IPS DF 6.9 (cell line): ENCODE measurements at regions not wholly inside any gene's neighbourhood (a gene's known extent, or its start where the extent isn't known, plus 50 kb on each side); places are given as distances from the start of the nearest gene placed in this dataset.

ENCODE experiments used
- DNase-seq: peaks from one replicate; pipeline ENCODE4 v3.0.0-alpha.2; 2013; ENCODE audit warnings: low read depth, low spot score
- H3K27ac ChIP-seq: one replicate; pipeline ENCODE4 v1.5.1; 2013; ENCODE audit warnings: low read length, control low read depth
- H3K27me3 ChIP-seq: 2 replicates; pipeline ENCODE4 v1.6.1; 2013; ENCODE audit warnings: mild to moderate bottlenecking, low read length; ENCODE audit not compliant: control insufficient read depth, insufficient read depth
- H3K36me3 ChIP-seq: 2 replicates; pipeline ENCODE4 v1.6.1; 2013; ENCODE audit warnings: low read length; ENCODE audit not compliant: control insufficient read depth, insufficient read depth
- H3K4me1 ChIP-seq: 2 replicates; pipeline ENCODE4 v1.6.1; 2013; ENCODE audit warnings: low read length; ENCODE audit not compliant: control insufficient read depth, insufficient read depth
- H3K4me3 ChIP-seq: 2 replicates; pipeline ENCODE4 v1.5.1; 2013; ENCODE audit warnings: mild to moderate bottlenecking, low read length
- H3K9me3 ChIP-seq: 2 replicates; pipeline ENCODE4 v1.6.1; 2013; ENCODE audit warnings: low read length, inconsistent platforms; ENCODE audit not compliant: control insufficient read depth, insufficient read depth
- WGBS: extraction: QIAGEN DNeasy Blood & Tissue Kit; methylation state at CpG from one replicate; pipeline ENCODE4 v1.1.7; 2013; ENCODE audit warnings: mixed read lengths, missing lambda C conversion rate; ENCODE audit not compliant: insufficient read length, insufficient coverage; 5-methylcytosine and 5-hydroxymethylcytosine counted together

GRCh38 chr18:55064073-55064472, 104.8 kb upstream of the CCDC68 start:
- H3K9me3 ChIP-seq: no peaks in the 10 kb centered on the region
- no CpG with 5 or more reads among the region's 4 CpGs for WGBS
- H3K27ac ChIP-seq: no peak overlapping the region
- DNase-seq: no peak
- no peaks in the 10 kb centered on the region for H3K27me3 ChIP-seq
- H3K36me3 ChIP-seq: no peaks in the 10 kb centered on the region
- H3K4me3 ChIP-seq: no peak overlapping the region
- H3K4me1 ChIP-seq: no peaks in the 10 kb centered on the region

- DNase-seq: no peak
- no peaks in the 10 kb centered on the region for H3K4me1 ChIP-seq
- no CpG with 5 or more reads among the region's 24 CpGs for WGBS
These were observed 95.0 kb upstream of the CCDC68 start for GRCh38 chr18:55054021-55054990.

GRCh38 chr18:55048892-55049291, 89.6 kb upstream of the CCDC68 start:
- H3K36me3 ChIP-seq: no peaks in the 10 kb centered on the region
- H3K27me3 ChIP-seq: no peaks in the 10 kb centered on the region
- H3K9me3 ChIP-seq: no peaks in the 10 kb centered on the region
- no peak overlapping the region for H3K27ac ChIP-seq
- WGBS: no CpG with 5 or more reads among the region's 3 CpGs
- H3K4me3 ChIP-seq: no peak overlapping the region
- no peak for DNase-seq
- H3K4me1 ChIP-seq: no peaks in the 10 kb centered on the region

More at GRCh38 chr18:55054021-55054990, 95.0 kb upstream of the CCDC68 start:
- no peaks in the 10 kb centered on the region for H3K9me3 ChIP-seq
- no peaks in the 10 kb centered on the region for H3K27me3 ChIP-seq
- no peak overlapping the region for H3K4me3 ChIP-seq
- no peak overlapping the region for H3K27ac ChIP-seq
- H3K36me3 ChIP-seq: no peaks in the 10 kb centered on the region

DNA sequence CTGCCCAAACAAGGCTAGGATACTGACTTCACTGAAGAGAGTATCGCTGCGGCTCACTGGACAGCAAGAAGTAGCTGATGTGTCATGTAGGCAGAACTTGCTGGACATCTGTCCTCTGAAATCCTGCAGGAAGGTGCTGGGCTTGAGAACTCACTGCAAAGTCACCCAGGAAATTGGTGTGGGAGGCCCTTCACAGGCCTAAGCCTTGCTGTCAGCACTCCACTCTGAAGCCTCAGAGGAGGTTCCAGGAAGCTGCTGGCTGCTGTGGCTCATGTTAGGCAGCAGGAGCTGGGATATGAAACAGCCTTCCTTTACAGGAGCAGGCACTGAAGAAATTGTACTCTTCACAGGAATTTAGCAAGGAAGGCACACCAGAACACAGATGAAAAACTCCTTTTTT, 88.3 kb upstream of the CCDC68 start:
- Histone ChIP-seq H3K9me3 (no peaks in the 10 kb centered on the region), H3K4me3 (no peak overlapping the region), H3K4me1 (no peaks in the 10 kb centered on the region), H3K27ac (no peak overlapping the region), H3K27me3 (no peaks in the 10 kb centered on the region), H3K36me3 (no peaks in the 10 kb centered on the region)
- no peak for DNase-seq
- WGBS: no CpG with 5 or more reads among the region's 2 CpGs

GRCh38 chr18:55041366-55041765, 82.1 kb upstream of the CCDC68 start:
- H3K27ac ChIP-seq: no peak overlapping the region
- H3K36me3 ChIP-seq: no peaks in the 10 kb centered on the region
- no peaks in the 10 kb centered on the region; the same call in 1 of the 2 replicates for H3K4me1 ChIP-seq
- DNase-seq: no peak
- no peak overlapping the region for H3K4me3 ChIP-seq
- WGBS: no CpG with 5 or more reads among the region's 1 CpG
- no peaks in the 10 kb centered on the region for H3K27me3 ChIP-seq
- H3K9me3 ChIP-seq: no peaks in the 10 kb centered on the region

- H3K4me1 ChIP-seq: no peaks in the 10 kb centered on the region; the same call in 1 of the 2 replicates
- DNase-seq: no peak
- H3K27me3 ChIP-seq: no peaks in the 10 kb centered on the region
- no peak overlapping the region for H3K4me3 ChIP-seq
- no peaks in the 10 kb centered on the region for H3K9me3 ChIP-seq
- no peak overlapping the region for H3K27ac ChIP-seq
- no CpG with 5 or more reads among the region's 1 CpG for WGBS
- H3K36me3 ChIP-seq: no peaks in the 10 kb centered on the region
These were observed 78.9 kb upstream of the CCDC68 start for GRCh38 chr18:55038162-55038561.

DNA sequence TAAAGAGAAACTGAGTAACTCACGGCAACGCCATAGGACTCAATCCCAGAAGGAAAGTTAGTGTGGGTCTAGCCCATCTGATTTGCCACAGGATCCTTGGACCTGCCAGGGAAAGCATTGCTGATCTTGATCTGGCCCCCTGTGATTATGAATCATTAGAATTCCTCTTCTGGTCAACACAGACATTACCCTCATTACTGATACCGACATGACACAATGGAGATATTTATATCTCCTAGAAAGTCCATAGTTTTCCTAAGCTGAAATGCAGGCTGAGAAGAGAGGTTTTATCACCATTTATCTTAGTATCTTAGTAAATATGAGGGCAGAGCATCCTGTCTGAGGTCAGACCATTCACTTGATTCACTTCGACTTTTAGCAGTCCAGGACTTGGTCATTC, 75.5 kb upstream of the CCDC68 start:
- no peaks in the 10 kb centered on the region for H3K9me3 ChIP-seq
- H3K36me3 ChIP-seq: no peaks in the 10 kb centered on the region
- no peaks in the 10 kb centered on the region for H3K27me3 ChIP-seq
- H3K4me3 ChIP-seq: no peak overlapping the region
- no peak overlapping the region for H3K27ac ChIP-seq
- DNase-seq: no peak
- no CpG with 5 or more reads among the region's 4 CpGs for WGBS
- H3K4me1 ChIP-seq: no peaks in the 10 kb centered on the region

- no peak overlapping the region for H3K27ac ChIP-seq
- no peak for DNase-seq
- WGBS: no CpG with 5 or more reads among the region's 5 CpGs
- H3K36me3 ChIP-seq: no peaks in the 10 kb centered on the region
- no peaks in the 10 kb centered on the region for H3K9me3 ChIP-seq
- no peaks in the 10 kb centered on the region for H3K4me1 ChIP-seq
- H3K27me3 ChIP-seq: no peaks in the 10 kb centered on the region
- no peak overlapping the region for H3K4me3 ChIP-seq
These were observed 72.7 kb upstream of the CCDC68 start for GRCh38 chr18:55031979-55032378.

DNA sequence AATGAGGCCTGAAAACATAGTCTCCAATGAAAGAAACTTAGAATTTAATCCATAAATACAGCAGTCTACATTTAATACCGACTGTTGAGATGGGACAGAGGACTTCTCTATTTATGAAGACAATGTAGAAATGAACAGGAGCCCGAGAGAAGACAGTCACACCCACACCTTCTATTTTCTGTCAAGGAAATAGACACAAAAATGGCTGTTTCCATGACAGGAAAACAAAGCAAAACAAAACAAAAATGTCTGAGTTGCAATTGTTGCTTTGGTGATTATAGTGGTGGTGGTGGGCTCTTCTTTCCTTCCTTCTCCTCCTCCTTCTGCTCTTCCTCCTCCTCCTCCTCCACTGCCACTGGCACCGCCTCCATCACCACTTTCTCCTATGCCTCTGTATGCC, 72.3 kb upstream of the CCDC68 start:
- no CpG with 5 or more reads among the region's 3 CpGs for WGBS
- H3K36me3 ChIP-seq: no peaks in the 10 kb centered on the region
- no peak for DNase-seq
- no peak overlapping the region for H3K27ac ChIP-seq
- no peaks in the 10 kb centered on the region for H3K9me3 ChIP-seq
- no peaks in the 10 kb centered on the region for H3K4me1 ChIP-seq
- H3K27me3 ChIP-seq: no peaks in the 10 kb centered on the region
- no peak overlapping the region for H3K4me3 ChIP-seq

DNA sequence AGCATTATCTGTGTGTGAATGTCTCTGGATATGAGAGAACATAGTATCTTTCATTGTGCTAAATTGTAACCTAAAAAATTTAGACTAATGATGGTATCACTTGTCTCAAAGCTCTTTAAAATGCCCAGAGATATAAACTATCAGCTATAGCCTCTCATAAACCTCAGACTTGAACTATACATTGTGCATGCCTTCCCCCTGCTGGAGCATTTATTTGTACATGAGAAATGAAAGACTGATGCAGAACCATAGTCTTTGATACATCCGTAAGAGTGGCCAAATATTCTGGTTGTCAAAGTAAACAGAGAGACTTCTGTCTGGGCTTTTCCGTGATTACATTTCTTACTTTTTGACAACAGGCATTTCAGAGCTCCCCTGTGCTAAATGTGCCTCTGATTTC, 71.9 kb upstream of the CCDC68 start:
- WGBS: no CpG with 5 or more reads among the region's 2 CpGs
- H3K9me3 ChIP-seq: no peaks in the 10 kb centered on the region
- H3K27me3 ChIP-seq: no peaks in the 10 kb centered on the region
- no peak for DNase-seq
- H3K4me3 ChIP-seq: no peak overlapping the region
- H3K36me3 ChIP-seq: no peaks in the 10 kb centered on the region
- H3K27ac ChIP-seq: no peak overlapping the region
- no peaks in the 10 kb centered on the region for H3K4me1 ChIP-seq

DNA sequence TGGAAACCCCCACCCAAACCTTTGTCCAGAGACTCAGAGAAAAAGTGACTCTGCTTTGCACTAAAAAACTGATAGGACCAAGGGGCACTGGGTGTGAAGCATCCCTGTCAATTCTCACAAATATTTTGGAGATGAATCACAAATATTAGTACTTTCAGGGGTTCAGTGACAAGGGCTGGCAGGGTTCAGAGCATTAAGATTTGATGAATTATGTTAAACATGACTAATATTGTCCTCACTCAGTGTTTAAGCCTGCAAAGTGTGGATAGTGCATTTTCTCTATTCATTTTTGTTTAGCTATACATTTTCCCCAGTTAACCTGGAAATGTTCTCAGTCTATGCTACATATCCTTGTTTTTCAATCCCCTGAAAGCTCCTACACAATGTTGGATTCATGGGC, 65.3 kb upstream of the CCDC68 start:
- Histone ChIP-seq H3K36me3 (no peaks in the 10 kb centered on the region), H3K27me3 (no peaks in the 10 kb centered on the region), H3K9me3 (no peaks in the 10 kb centered on the region), H3K4me3 (no peak overlapping the region), H3K4me1 (no peaks in the 10 kb centered on the region), H3K27ac (no peak overlapping the region)
- no peak for DNase-seq
